Tibial nerve (tissue), 4 donors: ENCODE measurements at regions not wholly inside any gene's neighbourhood (a gene's known extent, or its start where the extent isn't known, plus 50 kb on each side); places are given as distances from the start of the nearest gene placed in this dataset.
A peak's percentile ranks its signal among the peaks of the same experiment; 100 is the strongest.

Source experiments
- DNase-seq, 2 donors: peaks; one replicate each; pipeline ENCODE4 v3.0.0-alpha.2; 2019; ENCODE audit warnings: low spot score in 2 of 2
- H3K27ac ChIP-seq, 4 donors: fragments of 200-600 bp; sonication (generic) in 3 of 4; one replicate each; pipeline ENCODE4 v1.5.1; 2017 to 2019; ENCODE audit warnings: mild to moderate bottlenecking in 1 of 4
- H3K27me3 ChIP-seq, 2 donors: fragments of 200-600 bp; sonication (generic) in 1 of 2; one replicate each; pipeline versions ENCODE4 v1.5.1 to v1.6.0; 2017 to 2019
- H3K36me3 ChIP-seq, 3 donors: fragments of 200-600 bp; sonication (generic); one replicate each; pipeline ENCODE4 v1.5.1; 2018 to 2019
- H3K4me1 ChIP-seq, 4 donors: fragments of 200-600 bp; sonication (generic) in 3 of 4; one replicate each; pipeline ENCODE4 v1.5.1; 2017 to 2019
- H3K4me3 ChIP-seq, 4 donors: fragments of 200-600 bp; sonication (generic) in 3 of 4; one replicate each; pipeline ENCODE4 v1.5.1; 2017 to 2019; ENCODE audit warnings: mild to moderate bottlenecking in 1 of 4, moderate library complexity in 1 of 4
- H3K9me3 ChIP-seq, 4 donors: fragments of 200-600 bp; sonication (generic) in 3 of 4; one replicate each; pipeline ENCODE4 v1.5.1; 2017 to 2019
- EP300 ChIP-seq, 2 donors: sonication (generic); formaldehyde crosslinking; IDR thresholded peaks; one replicate each; pipeline ENCODE4 v1.6.1; 2017; ENCODE audit warnings: antibody characterized with exemption in 2 of 2, mild to moderate bottlenecking in 1 of 2
- POLR2A ChIP-seq, 2 donors: fragments of 450-650 bp; IDR thresholded peaks; one replicate each; pipeline ENCODE4 v1.6.1; 2017; ENCODE audit warnings: antibody characterized with exemption in 2 of 2, mild to moderate bottlenecking in 2 of 2, moderate library complexity in 2 of 2
- WGBS, 2 donors: methylation state at CpG; one replicate each; pipeline ENCODE4 v1.1.5; 2018; 5-methylcytosine and 5-hydroxymethylcytosine counted together
- TF ChIP-seq, protein P1 (sequence below), 5 experiments: fragments of 200-600 bp in 3 of 5; fragments of 450-650 bp in 2 of 5; sonication (generic) in 3 of 5; IDR thresholded peaks; one replicate each; pipeline ENCODE4 v1.5.1; 2016 to 2019; ENCODE audit warnings: antibody characterized with exemption in 5 of 5, mild to moderate bottlenecking in 3 of 5, moderate library complexity in 2 of 5

DNA sequence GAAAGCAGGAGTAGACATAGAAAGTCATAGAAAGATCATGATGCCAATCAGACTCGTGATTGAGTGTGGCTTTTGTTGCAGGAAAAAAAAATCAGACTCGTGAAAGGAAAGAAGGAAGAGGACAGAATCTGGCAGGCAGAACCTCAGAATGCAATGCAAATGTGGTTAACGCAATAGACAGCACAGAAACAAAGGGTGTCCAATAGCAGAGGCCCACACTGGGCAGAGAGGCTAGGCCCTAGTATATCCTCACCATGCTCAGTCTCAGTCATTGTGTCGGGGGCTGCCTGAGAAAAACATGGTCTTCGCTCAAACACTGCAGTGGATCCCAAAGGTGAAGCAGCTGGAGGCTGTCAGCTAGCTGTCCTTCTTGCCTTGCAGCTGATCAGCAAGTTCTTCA is 102.8 kb upstream of the MAOA start:
- peaks cover 0 to 9% (median 0%) of the 10 kb centered on the region in 4 donors for H3K4me1 ChIP-seq
- no peak overlapping the region for H3K27ac ChIP-seq
- peaks cover 0 to 4% of the 10 kb centered on the region in 2 donors for H3K27me3 ChIP-seq
- no peak for DNase-seq
- H3K36me3 ChIP-seq: no peaks in the 10 kb centered on the region
- no peaks in the 10 kb centered on the region for H3K9me3 ChIP-seq
- H3K4me3 ChIP-seq: no peak overlapping the region
- WGBS, 2 donors: 50 to 69% methylated on average over 5 of the region's 5 CpGs
- TF ChIP-seq POLR2A (IDR thresholded peaks at IDR 0.05): no peak
- TF ChIP-seq, protein P1, sequence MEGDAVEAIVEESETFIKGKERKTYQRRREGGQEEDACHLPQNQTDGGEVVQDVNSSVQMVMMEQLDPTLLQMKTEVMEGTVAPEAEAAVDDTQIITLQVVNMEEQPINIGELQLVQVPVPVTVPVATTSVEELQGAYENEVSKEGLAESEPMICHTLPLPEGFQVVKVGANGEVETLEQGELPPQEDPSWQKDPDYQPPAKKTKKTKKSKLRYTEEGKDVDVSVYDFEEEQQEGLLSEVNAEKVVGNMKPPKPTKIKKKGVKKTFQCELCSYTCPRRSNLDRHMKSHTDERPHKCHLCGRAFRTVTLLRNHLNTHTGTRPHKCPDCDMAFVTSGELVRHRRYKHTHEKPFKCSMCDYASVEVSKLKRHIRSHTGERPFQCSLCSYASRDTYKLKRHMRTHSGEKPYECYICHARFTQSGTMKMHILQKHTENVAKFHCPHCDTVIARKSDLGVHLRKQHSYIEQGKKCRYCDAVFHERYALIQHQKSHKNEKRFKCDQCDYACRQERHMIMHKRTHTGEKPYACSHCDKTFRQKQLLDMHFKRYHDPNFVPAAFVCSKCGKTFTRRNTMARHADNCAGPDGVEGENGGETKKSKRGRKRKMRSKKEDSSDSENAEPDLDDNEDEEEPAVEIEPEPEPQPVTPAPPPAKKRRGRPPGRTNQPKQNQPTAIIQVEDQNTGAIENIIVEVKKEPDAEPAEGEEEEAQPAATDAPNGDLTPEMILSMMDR (IDR thresholded peaks at IDR 0.05): no peak
- TF ChIP-seq EP300 (IDR thresholded peaks at IDR 0.05): no peak

GRCh38 chrX:43556207-43556606 is 99.9 kb upstream of the MAOA start:
- Histone ChIP-seq H3K27me3 (peaks cover 0 to 4% of the 10 kb centered on the region in 2 donors), H3K27ac (no peak overlapping the region), H3K9me3 (no peaks in the 10 kb centered on the region), H3K4me3 (no peak overlapping the region), H3K36me3 (no peaks in the 10 kb centered on the region), H3K4me1 (peaks cover 0 to 9% (median 0%) of the 10 kb centered on the region in 4 donors)
- no peak for DNase-seq
- 0 to 30% methylated on average over 1 of the region's 1 CpG for WGBS, 2 donors
- TF ChIP-seq EP300 (IDR thresholded peaks at IDR 0.05) (no peak), POLR2A (IDR thresholded peaks at IDR 0.05) (no peak)
- TF ChIP-seq, protein P1 (IDR thresholded peaks at IDR 0.05): no peak

DNA sequence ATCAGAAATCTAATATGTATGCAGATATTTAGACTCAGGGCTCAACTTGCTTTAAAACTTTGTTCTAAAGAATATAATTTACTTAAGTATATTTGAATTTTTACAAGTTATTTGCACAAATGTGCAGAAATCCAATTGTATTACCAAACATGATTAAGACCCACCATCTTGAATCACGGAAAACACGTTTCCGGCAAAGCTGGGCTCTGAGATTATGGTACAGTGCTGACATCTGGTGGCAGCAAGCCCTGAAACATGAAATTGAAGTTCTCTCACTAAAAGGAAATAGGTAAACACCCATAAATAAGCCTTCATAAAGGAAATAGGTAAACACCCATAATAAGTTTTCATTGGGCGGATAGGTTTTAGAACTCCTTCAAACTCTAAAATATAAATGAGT is 98.3 kb upstream of the MAOA start:
- H3K4me1 ChIP-seq: no peaks in the 10 kb centered on the region
- peak; percentile 19 to 66 for DNase-seq
- no peaks in the 10 kb centered on the region for H3K27me3 ChIP-seq
- 19 to 22% methylated on average over 4 of the region's 4 CpGs for WGBS, 2 donors
- no peak overlapping the region for H3K4me3 ChIP-seq
- no peak overlapping the region for H3K27ac ChIP-seq
- H3K36me3 ChIP-seq: no peaks in the 10 kb centered on the region
- H3K9me3 ChIP-seq: no peaks in the 10 kb centered on the region
- TF ChIP-seq, protein P1 (IDR thresholded peaks at IDR 0.05): peak; percentile 30 to 61 (median 50)
- no peak for TF ChIP-seq EP300 (IDR thresholded peaks at IDR 0.05)
- TF ChIP-seq POLR2A (IDR thresholded peaks at IDR 0.05): no peak

GRCh38 chrX:43559644-43560043 is 96.5 kb upstream of the MAOA start:
- Histone ChIP-seq H3K4me1 (no peaks in the 10 kb centered on the region), H3K36me3 (no peaks in the 10 kb centered on the region), H3K27me3 (no peaks in the 10 kb centered on the region), H3K27ac (no peak overlapping the region), H3K4me3 (no peak overlapping the region), H3K9me3 (no peaks in the 10 kb centered on the region)
- DNase-seq: peak in 1 of 2 donors; percentile 19
- 46 to 47% methylated on average over 2 of the region's 2 CpGs for WGBS, 2 donors
- TF ChIP-seq POLR2A (IDR thresholded peaks at IDR 0.05) (no peak), EP300 (IDR thresholded peaks at IDR 0.05) (no peak)
- TF ChIP-seq, protein P1 (IDR thresholded peaks at IDR 0.05): peak; percentile 28 to 66 (median 37)

- Histone ChIP-seq H3K27me3 (no peaks in the 10 kb centered on the region), H3K9me3 (no peaks in the 10 kb centered on the region), H3K36me3 (no peaks in the 10 kb centered on the region), H3K4me1 (no peaks in the 10 kb centered on the region), H3K27ac (no peak overlapping the region), H3K4me3 (no peak overlapping the region)
- no peak for DNase-seq
- WGBS, 2 donors: 67 to 71% methylated on average over 4 to 5 of the region's 5 CpGs
- TF ChIP-seq POLR2A (IDR thresholded peaks at IDR 0.05): no peak
- TF ChIP-seq, protein P1 (IDR thresholded peaks at IDR 0.05): no peak
- TF ChIP-seq EP300 (IDR thresholded peaks at IDR 0.05): no peak
Observed at GRCh38 chrX:43560247-43560946, 95.7 kb upstream of the MAOA start.
